ENCODE measurements at regions not wholly inside any gene's neighbourhood (a gene's known extent, or its start where the extent isn't known, plus 50 kb on each side); places are given as distances from the start of the nearest gene placed in this dataset.

- no peak for TF ChIP-seq CTCF (IDR thresholded peaks at IDR 0.05; ENCODE audit: borderline replicate concordance, extremely low read depth, low read length, poor library complexity, severe bottlenecking)
- no peak for TF ChIP-seq EZH2 (IDR thresholded peaks at IDR 0.05; ENCODE audit: borderline replicate concordance, low read depth, low read length, severe bottlenecking)
Measured at GRCh38 chr20:6663104-6663503, 104.4 kb upstream of the BMP2 start.

All from DND-41 (cell line).